Keratinocyte (primary cell): ENCODE measurements at regions not wholly inside any gene's neighbourhood (a gene's known extent, or its start where the extent isn't known, plus 50 kb on each side); places are given as distances from the start of the nearest gene placed in this dataset.

Source experiments
- DNase-seq: peaks from one replicate; pipeline ENCODE4 v3.0.0-alpha.2; 2011; ENCODE audit warnings: low read depth, missing footprints, low spot score
- FAIRE-seq: peaks from 2 replicates; lab custom pipeline; 2011; peaks lifted over from hg19 to GRCh38; lab: Jason Lieb, UNC
- H2AFZ ChIP-seq: 2 replicates; pipeline ENCODE4 v1.6.0; 2012; ENCODE audit warnings: low read length, control low read depth, inconsistent platforms; ENCODE audit not compliant: control insufficient read depth
- H3K27ac ChIP-seq: 2 replicates; pipeline ENCODE4 v1.5.1; 2011; ENCODE audit warnings: low read length; ENCODE audit not compliant: control insufficient read depth, insufficient read depth
- H3K27me3 ChIP-seq: 3 replicates; pipeline ENCODE4 v1.6.0; 2011; ENCODE audit warnings: low read length; ENCODE audit not compliant: control insufficient read depth, insufficient read depth; ENCODE audit errors: extremely low read depth
- H3K36me3 ChIP-seq, 2 experiments: 2 replicates in 1 of 2; 3 replicates in 1 of 2; pipeline ENCODE4 v1.5.1; 2011; ENCODE audit warnings: low read length in 2 of 2, mild to moderate bottlenecking in 1 of 2; ENCODE audit not compliant: control insufficient read depth in 2 of 2, insufficient read depth in 2 of 2; ENCODE audit errors: extremely low read depth in 1 of 2
- H3K4me1 ChIP-seq: 3 replicates; pipeline ENCODE4 v1.5.1; 2011; ENCODE audit warnings: low read length; ENCODE audit not compliant: control insufficient read depth, insufficient read depth; ENCODE audit errors: extremely low read depth
- H3K4me2 ChIP-seq: 3 replicates; pipeline ENCODE4 v1.6.0; 2011; ENCODE audit warnings: low read depth, low read length; ENCODE audit not compliant: control insufficient read depth, insufficient read depth; ENCODE audit errors: extremely low read depth
- H3K4me3 ChIP-seq, 3 experiments: fragments of 200-600 bp in 1 of 3; sonication (generic) in 1 of 3; 2 replicates in 2 of 3; 3 replicates in 1 of 3; pipeline ENCODE4 v1.5.1; 2011 to 2016; ENCODE audit warnings: low read length in 3 of 3, mild to moderate bottlenecking in 3 of 3, control low read depth in 2 of 3, inconsistent platforms in 1 of 3, low read depth in 1 of 3, mixed read lengths in 1 of 3, mixed run types in 1 of 3, moderate library complexity in 1 of 3; ENCODE audit not compliant: control insufficient read depth in 2 of 3, insufficient read depth in 2 of 3; ENCODE audit errors: extremely low read depth in 1 of 3
- H3K79me2 ChIP-seq: 2 replicates; pipeline ENCODE4 v1.6.0; 2012; ENCODE audit warnings: low read length; ENCODE audit not compliant: control insufficient read depth, insufficient read depth
- H3K9ac ChIP-seq: 3 replicates; pipeline ENCODE4 v1.6.0; 2011; ENCODE audit warnings: low read length; ENCODE audit not compliant: control insufficient read depth, insufficient read depth; ENCODE audit errors: extremely low read depth
- H3K9me1 ChIP-seq: 3 replicates; pipeline ENCODE4 v1.6.0; 2011; ENCODE audit warnings: low read length; ENCODE audit not compliant: control insufficient read depth, insufficient read depth; ENCODE audit errors: extremely low read depth
- H3K9me3 ChIP-seq: 2 replicates; pipeline ENCODE4 v1.5.1; 2012; ENCODE audit warnings: low read depth, low read length; ENCODE audit not compliant: control insufficient read depth
- H4K20me1 ChIP-seq: 3 replicates; pipeline ENCODE4 v1.6.0; 2011; ENCODE audit warnings: low read length; ENCODE audit not compliant: control insufficient read depth, insufficient read depth; ENCODE audit errors: extremely low read depth
- EZH2 ChIP-seq: IDR thresholded peaks from one replicate; pipeline ENCODE4 v1.6.1; 2012; ENCODE audit warnings: inconsistent platforms, mild to moderate bottlenecking, low read length, moderate library complexity
- dilution Hi-C: fragments of 300-500 bp; cut with MboI; formaldehyde crosslinking; loops from one replicate; pipeline ENCODE4 v1.7.0; 2020; ENCODE audit warnings: low sequenced_read_pairs; ENCODE audit not compliant: extremely low pct_ligation_motif_present
- TF ChIP-seq, protein P1 (sequence below), 3 experiments: IDR thresholded peaks in 1 of 3; conservative IDR thresholded peaks in 1 of 3; optimal IDR thresholded peaks in 1 of 3; 2 replicates in 2 of 3; 3 replicates in 1 of 3; pipeline versions ENCODE3 to v1.5.1; 2011; ENCODE audit warnings: low read length in 3 of 3, mild to moderate bottlenecking in 3 of 3, moderate library complexity in 2 of 3, control low read depth in 1 of 3, inconsistent platforms in 1 of 3; ENCODE audit not compliant: insufficient read depth in 2 of 3; ENCODE audit errors: extremely low read depth in 1 of 3

DNA sequence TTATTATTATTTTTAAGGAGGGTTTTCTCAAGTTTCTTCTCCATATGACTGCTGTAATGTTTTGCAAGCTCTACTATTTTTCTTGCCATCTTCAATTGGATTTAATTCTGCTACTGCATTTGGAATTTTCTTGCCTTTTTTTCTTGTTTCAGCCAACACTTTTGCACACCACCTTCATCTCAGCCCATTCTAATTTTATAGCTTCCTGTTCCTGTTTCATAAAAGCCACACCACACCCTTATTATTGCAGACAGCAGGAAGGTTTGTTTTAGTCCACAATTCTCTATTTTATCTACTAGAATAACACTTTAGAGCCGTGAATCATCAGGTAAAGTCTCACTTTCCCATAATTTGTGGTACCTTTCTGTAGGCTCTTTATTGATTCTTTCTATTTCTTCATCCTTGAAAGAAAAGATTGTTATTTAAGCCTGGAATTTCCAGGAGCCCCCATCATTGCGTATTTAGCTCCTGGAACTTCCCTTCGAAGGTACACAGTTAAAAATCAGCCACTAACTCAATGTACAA, 209.3 kb upstream of the TBX20 start:
- TF ChIP-seq, protein P1, sequence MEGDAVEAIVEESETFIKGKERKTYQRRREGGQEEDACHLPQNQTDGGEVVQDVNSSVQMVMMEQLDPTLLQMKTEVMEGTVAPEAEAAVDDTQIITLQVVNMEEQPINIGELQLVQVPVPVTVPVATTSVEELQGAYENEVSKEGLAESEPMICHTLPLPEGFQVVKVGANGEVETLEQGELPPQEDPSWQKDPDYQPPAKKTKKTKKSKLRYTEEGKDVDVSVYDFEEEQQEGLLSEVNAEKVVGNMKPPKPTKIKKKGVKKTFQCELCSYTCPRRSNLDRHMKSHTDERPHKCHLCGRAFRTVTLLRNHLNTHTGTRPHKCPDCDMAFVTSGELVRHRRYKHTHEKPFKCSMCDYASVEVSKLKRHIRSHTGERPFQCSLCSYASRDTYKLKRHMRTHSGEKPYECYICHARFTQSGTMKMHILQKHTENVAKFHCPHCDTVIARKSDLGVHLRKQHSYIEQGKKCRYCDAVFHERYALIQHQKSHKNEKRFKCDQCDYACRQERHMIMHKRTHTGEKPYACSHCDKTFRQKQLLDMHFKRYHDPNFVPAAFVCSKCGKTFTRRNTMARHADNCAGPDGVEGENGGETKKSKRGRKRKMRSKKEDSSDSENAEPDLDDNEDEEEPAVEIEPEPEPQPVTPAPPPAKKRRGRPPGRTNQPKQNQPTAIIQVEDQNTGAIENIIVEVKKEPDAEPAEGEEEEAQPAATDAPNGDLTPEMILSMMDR (optimal IDR thresholded peaks at IDR 0.05 in 1 of 3, IDR thresholded peaks at IDR 0.05 in 1 of 3, conservative IDR thresholded peaks at IDR 0.05 in 1 of 3; ENCODE audit: extremely low read depth in 1 of 3, insufficient read depth in 2 of 3, low read length in 3 of 3) = no peak
- TF ChIP-seq EZH2 = no peak
- dilution Hi-C loops = no loop called here
- no peak overlapping the region for H2AFZ ChIP-seq
- DNase-seq = no peak
- FAIRE-seq = no peak
- no peaks in the 10 kb centered on the region for H3K4me1 ChIP-seq
- no peak overlapping the region for H3K4me3 ChIP-seq
- H3K36me3 ChIP-seq = no peaks in the 10 kb centered on the region
- no peaks in the 10 kb centered on the region for H3K9me3 ChIP-seq
- no peaks in the 10 kb centered on the region for H3K9me1 ChIP-seq
- H3K79me2 ChIP-seq = no peaks in the 10 kb centered on the region
- no peak overlapping the region for H3K9ac ChIP-seq
- H3K4me2 ChIP-seq = no peak overlapping the region
- H3K27ac ChIP-seq = no peak overlapping the region
- no peaks in the 10 kb centered on the region for H4K20me1 ChIP-seq
- H3K27me3 ChIP-seq = peaks cover 16% of the 10 kb centered on the region

DNA sequence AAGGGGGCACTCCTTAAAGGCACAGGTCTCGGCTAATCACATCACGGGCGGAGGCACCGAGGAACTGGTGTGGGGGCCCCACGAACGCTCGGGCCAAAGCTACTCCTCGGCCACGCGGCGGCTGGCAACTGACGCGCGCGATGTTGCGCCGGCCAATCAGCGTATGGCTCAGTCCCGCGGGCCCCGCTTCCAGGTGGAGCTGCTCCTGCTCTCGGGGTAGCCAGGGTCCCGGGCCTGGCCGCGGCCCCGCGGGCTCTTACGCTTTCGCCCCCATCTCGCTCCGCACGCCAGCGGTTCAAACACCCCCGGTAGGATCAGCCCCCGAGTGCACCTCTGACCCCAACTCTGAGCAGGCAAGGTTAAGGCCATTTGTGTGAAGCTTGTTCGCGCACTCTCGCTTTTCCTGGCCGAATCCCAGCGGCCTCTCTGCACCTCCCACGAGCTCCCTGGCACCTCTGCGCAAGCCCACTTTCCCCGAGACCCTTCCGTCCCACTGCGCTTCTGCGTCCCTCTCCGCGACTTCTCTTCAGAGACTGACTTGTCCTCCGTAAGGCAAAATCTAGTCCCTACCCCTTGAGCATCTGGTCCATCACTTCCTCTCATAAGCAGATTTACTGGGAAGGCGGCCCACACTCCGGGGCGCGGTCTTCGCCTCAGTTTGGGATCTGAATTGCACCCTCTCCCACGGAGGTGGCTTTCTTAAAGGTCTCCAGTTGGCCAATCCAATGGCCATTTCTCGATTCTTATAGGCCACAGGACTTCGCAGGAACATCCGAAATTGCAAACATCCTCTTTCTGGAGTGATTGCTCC, 200.9 kb upstream of the TBX20 start:
- H3K9me3 ChIP-seq = no peaks in the 10 kb centered on the region
- peaks cover 15% of the 10 kb centered on the region for H3K27me3 ChIP-seq
- H3K27ac ChIP-seq = no peak overlapping the region
- H3K4me2 ChIP-seq = no peak overlapping the region
- no peaks in the 10 kb centered on the region for H3K4me1 ChIP-seq
- H2AFZ ChIP-seq = no peak overlapping the region
- dilution Hi-C loops = no loop called here
- no peak overlapping the region for H3K4me3 ChIP-seq
- TF ChIP-seq, protein P1 (optimal IDR thresholded peaks at IDR 0.05 in 1 of 3, IDR thresholded peaks at IDR 0.05 in 1 of 3, conservative IDR thresholded peaks at IDR 0.05 in 1 of 3; ENCODE audit: extremely low read depth in 1 of 3, insufficient read depth in 2 of 3, low read length in 3 of 3) = no peak
- no peak for TF ChIP-seq EZH2
- no peak for FAIRE-seq
- H3K36me3 ChIP-seq = no peaks in the 10 kb centered on the region
- H3K9ac ChIP-seq = no peak overlapping the region
- H4K20me1 ChIP-seq = no peaks in the 10 kb centered on the region
- no peak for DNase-seq
- H3K79me2 ChIP-seq = no peaks in the 10 kb centered on the region
- H3K9me1 ChIP-seq = no peaks in the 10 kb centered on the region
